ENCODE measurements at regions not wholly inside any gene's neighbourhood (a gene's known extent, or its start where the extent isn't known, plus 50 kb on each side); places are given as distances from the start of the nearest gene placed in this dataset.
A peak's percentile ranks its signal among the peaks of the same experiment; 100 is the strongest.
"Not testable (repeated sequence)": the region's sequence is repeated elsewhere in the genome, so short reads cannot be mapped to it uniquely, and the experiment has no call there.

GRCh38 chr4:143819029-143819428 lies 86.3 kb downstream of the GYPE start:
- no peak for DNase-seq (ENCODE audit: low read depth in 2 of 3, low spot score in 2 of 3)

- not testable (repeated sequence) for DNase-seq (ENCODE audit: low read depth in 2 of 3, low spot score in 2 of 3)
Observed at GRCh38 chr4:143817866-143818265, 87.5 kb downstream of the GYPE start.

GRCh38 chr4:143815375-143815774 lies 90.0 kb downstream of the GYPE start:
- not testable (repeated sequence) for DNase-seq (ENCODE audit: low read depth in 2 of 3, low spot score in 2 of 3)

- not testable (repeated sequence) for DNase-seq (ENCODE audit: low read depth in 2 of 3, low spot score in 2 of 3)
Observed at GRCh38 chr4:143813431-143814154, 91.8 kb downstream of the GYPE start.

- DNase-seq (ENCODE audit: low read depth in 2 of 3, low spot score in 2 of 3) = peak in 1 of 3 donors; percentile 20
Observed at GRCh38 chr4:143791693-143792092, 91.2 kb upstream of the FREM3 start.

GRCh38 chr4:143790425-143790824 lies 90.0 kb upstream of the FREM3 start:
- peak in 1 of 3 donors; percentile 14 for DNase-seq (ENCODE audit: low read depth in 2 of 3, low spot score in 2 of 3)

GRCh38 chr4:143789618-143790017 lies 89.1 kb upstream of the FREM3 start:
- DNase-seq (ENCODE audit: low read depth in 2 of 3, low spot score in 2 of 3) = peak in 1 of 3 donors; percentile 25

GRCh38 chr4:143784567-143784966 lies 84.1 kb upstream of the FREM3 start:
- no peak for DNase-seq (ENCODE audit: low read depth in 2 of 3, low spot score in 2 of 3)

- no peak for DNase-seq (ENCODE audit: low read depth in 2 of 3, low spot score in 2 of 3)
Observed at GRCh38 chr4:143782521-143782920, 82.0 kb upstream of the FREM3 start.

- DNase-seq (ENCODE audit: low read depth in 2 of 3, low spot score in 2 of 3) = peak in 2 of 3 donors; percentile 50 to 65
Observed at GRCh38 chr4:143773998-143774895, 73.8 kb upstream of the FREM3 start.

- no peak for DNase-seq (ENCODE audit: low read depth in 2 of 3, low spot score in 2 of 3)
Observed at GRCh38 chr4:143771269-143771668, 70.8 kb upstream of the FREM3 start.

- DNase-seq (ENCODE audit: low read depth in 2 of 3, low spot score in 2 of 3) = no peak
Observed at GRCh38 chr4:143768007-143768591, 67.6 kb upstream of the FREM3 start.

GRCh38 chr4:143763587-143763986 lies 63.1 kb upstream of the FREM3 start:
- no peak for DNase-seq (ENCODE audit: low read depth in 2 of 3, low spot score in 2 of 3)

- DNase-seq (ENCODE audit: low read depth in 2 of 3, low spot score in 2 of 3) = no peak
Observed at GRCh38 chr4:143762511-143762910, 62.0 kb upstream of the FREM3 start.

All from hematopoietic multipotent progenitor cell (in vitro differentiated cells).